Activated CD4-positive, alpha-beta T cell treated with anti-CD3 and anti-CD28 coated beads, Interleukin-2, amount 10 ng/mL, durations not matched to agents 7 days and 5 days (primary cell): ENCODE measurements at regions not wholly inside any gene's neighbourhood (a gene's known extent, or its start where the extent isn't known, plus 50 kb on each side); places are given as distances from the start of the nearest gene placed in this dataset.
"Not testable (repeated sequence)": the region's sequence is repeated elsewhere in the genome, so short reads cannot be mapped to it uniquely, and the experiment has no call there.

Source experiments
- CTCF ChIA-PET: fragments of 350-600 bp; sonication (Branson Sonifier 250); formaldehyde crosslinking; loops from one replicate; lab custom pipeline; 2021; ENCODE audit warnings: antibody characterized with exemption; lab: Charles Lee
- POLR2A ChIA-PET: fragments of 350-600 bp; sonication (Branson Sonifier 250); formaldehyde crosslinking; loops from one replicate; lab custom pipeline; 2021; ENCODE audit warnings: antibody characterized with exemption; lab: Charles Lee
- DNase-seq: peaks from one replicate; pipeline ENCODE4 v3.0.0-alpha.2; 2020
- H3K27ac Mint-ChIP-seq: one replicate; pipeline ENCODE4 v1.8.0; 2021; ENCODE audit warnings: mild to moderate bottlenecking, moderate library complexity, mixed read lengths
- H3K27me3 Mint-ChIP-seq: one replicate; pipeline ENCODE4 v1.8.0; 2021; ENCODE audit warnings: mixed read lengths
- H3K36me3 Mint-ChIP-seq: one replicate; pipeline ENCODE4 v1.8.0; 2021; ENCODE audit warnings: low read depth, mixed read lengths
- H3K4me1 Mint-ChIP-seq: one replicate; pipeline ENCODE4 v1.8.0; 2021; ENCODE audit warnings: mixed read lengths
- H3K4me3 Mint-ChIP-seq: one replicate; pipeline ENCODE4 v1.8.0; 2021; ENCODE audit warnings: mild to moderate bottlenecking, moderate library complexity, mixed read lengths
- H3K9me3 Mint-ChIP-seq: one replicate; pipeline ENCODE4 v1.8.0; 2021; ENCODE audit warnings: mixed read lengths

DNA sequence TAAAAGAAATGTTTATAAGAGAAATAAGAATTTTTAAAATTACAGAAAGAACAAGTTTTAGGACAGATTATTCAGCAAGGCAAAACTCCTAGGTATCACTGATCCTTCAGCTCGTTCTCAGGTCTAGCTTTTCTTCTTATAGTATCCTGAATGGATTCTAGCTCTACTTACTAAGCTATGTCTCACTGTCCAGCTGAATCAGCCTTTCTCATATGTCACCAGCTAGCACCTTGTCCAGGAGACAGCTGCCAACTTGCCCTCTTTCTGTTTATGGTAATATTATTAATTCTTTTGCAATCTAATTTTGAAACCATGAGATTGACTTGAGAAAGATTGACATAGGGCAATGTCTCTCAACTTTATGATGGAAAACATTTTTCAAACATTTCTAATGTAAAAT is 159.9 kb downstream of the LYPLAL1 start:
- ChIA-PET CTCF (no interaction called here), POLR2A (no interaction called here)
- no peaks in the 10 kb centered on the region for H3K36me3 Mint-ChIP-seq

GRCh38 chr1:219331424-219331823 is 157.7 kb downstream of the LYPLAL1 start:
- H3K4me1 Mint-ChIP-seq: no peaks in the 10 kb centered on the region
- ChIA-PET CTCF (no interaction called here), POLR2A (no interaction called here)
- H3K4me3 Mint-ChIP-seq: no peak overlapping the region
- no peaks in the 10 kb centered on the region for H3K36me3 Mint-ChIP-seq
- H3K9me3 Mint-ChIP-seq: peaks cover 14% of the 10 kb centered on the region
- no peak for DNase-seq
- peaks cover 5% of the 10 kb centered on the region for H3K27me3 Mint-ChIP-seq
- H3K27ac Mint-ChIP-seq: no peak overlapping the region

More for the DNA sequence above, 159.9 kb downstream of the LYPLAL1 start:
- H3K27me3 Mint-ChIP-seq: peaks cover 2% of the 10 kb centered on the region
- no peaks in the 10 kb centered on the region for H3K9me3 Mint-ChIP-seq
- H3K27ac Mint-ChIP-seq: no peak overlapping the region
- no peak for DNase-seq
- H3K4me1 Mint-ChIP-seq: no peaks in the 10 kb centered on the region
- no peak overlapping the region for H3K4me3 Mint-ChIP-seq

GRCh38 chr1:219330669-219331068 is 157.0 kb downstream of the LYPLAL1 start:
- Mint-ChIP-seq H3K9me3 (peaks cover 14% of the 10 kb centered on the region), H3K4me1 (no peaks in the 10 kb centered on the region), H3K27ac (no peak overlapping the region), H3K4me3 (no peak overlapping the region), H3K36me3 (no peaks in the 10 kb centered on the region), H3K27me3 (peaks cover 5% of the 10 kb centered on the region)
- POLR2A ChIA-PET: no interaction called here
- CTCF ChIA-PET: no interaction called here
- DNase-seq: no peak

DNA sequence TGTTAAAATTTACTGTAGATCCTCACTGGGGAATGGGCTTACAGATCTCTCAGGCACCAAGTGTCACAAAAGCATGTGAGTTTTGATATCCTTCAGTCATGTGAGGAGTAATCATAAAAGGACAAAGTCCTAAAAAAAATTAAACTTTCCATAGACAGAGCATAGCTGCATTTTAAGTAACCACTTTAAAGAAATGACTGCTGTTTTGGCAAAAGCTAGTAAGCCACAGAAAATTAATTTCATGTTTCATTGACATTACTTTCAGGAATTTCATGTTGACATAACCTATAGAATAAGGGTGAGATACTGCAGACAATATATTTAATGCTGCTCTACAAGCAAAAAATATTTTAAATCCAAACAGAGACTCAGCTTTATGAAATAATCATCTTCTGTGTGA is 156.3 kb downstream of the LYPLAL1 start:
- no peak for DNase-seq
- H3K36me3 Mint-ChIP-seq: no peaks in the 10 kb centered on the region
- CTCF ChIA-PET: no interaction called here
- H3K4me1 Mint-ChIP-seq: no peaks in the 10 kb centered on the region
- H3K27ac Mint-ChIP-seq: no peak overlapping the region
- no peak overlapping the region for H3K4me3 Mint-ChIP-seq
- H3K27me3 Mint-ChIP-seq: peaks cover 5% of the 10 kb centered on the region
- POLR2A ChIA-PET: no interaction called here
- peaks cover 14% of the 10 kb centered on the region for H3K9me3 Mint-ChIP-seq

- no peak for DNase-seq
- Mint-ChIP-seq H3K27ac (no peak overlapping the region), H3K4me1 (no peaks in the 10 kb centered on the region), H3K36me3 (no peaks in the 10 kb centered on the region), H3K27me3 (peaks cover 5% of the 10 kb centered on the region), H3K9me3 (peaks cover 14% of the 10 kb centered on the region), H3K4me3 (no peak overlapping the region)
- ChIA-PET POLR2A (no interaction called here), CTCF (no interaction called here)
These were observed 155.9 kb downstream of the LYPLAL1 start for GRCh38 chr1:219329578-219329977.

GRCh38 chr1:219326843-219327242 is 153.2 kb downstream of the LYPLAL1 start:
- Mint-ChIP-seq H3K4me3 (no peak overlapping the region), H3K36me3 (no peaks in the 10 kb centered on the region), H3K27ac (no peak overlapping the region), H3K27me3 (peaks cover 9% of the 10 kb centered on the region), H3K4me1 (no peaks in the 10 kb centered on the region), H3K9me3 (peaks cover 14% of the 10 kb centered on the region)
- ChIA-PET CTCF (no interaction called here), POLR2A (no interaction called here)
- no peak for DNase-seq

DNA sequence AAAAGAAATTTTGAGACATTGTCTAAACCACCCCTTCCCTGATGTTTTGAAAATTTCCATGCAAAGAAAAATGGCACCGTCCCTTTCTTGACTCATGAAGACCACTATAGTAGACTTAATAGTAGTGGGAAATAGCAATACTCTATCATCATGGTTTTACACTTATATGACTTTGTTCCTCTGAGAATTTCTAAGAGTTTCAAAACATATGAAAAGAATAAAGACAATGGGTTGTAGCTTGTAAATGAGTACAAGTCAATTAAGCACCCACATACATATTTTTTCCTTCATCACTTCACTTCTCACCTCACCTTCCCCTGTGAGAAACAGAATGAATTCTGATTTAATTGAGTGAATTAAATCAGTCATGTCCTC is 151.7 kb downstream of the LYPLAL1 start:
- Mint-ChIP-seq H3K27me3 (peaks cover 6% of the 10 kb centered on the region), H3K36me3 (no peaks in the 10 kb centered on the region), H3K9me3 (peaks cover 14% of the 10 kb centered on the region), H3K4me1 (no peaks in the 10 kb centered on the region), H3K4me3 (no peak overlapping the region), H3K27ac (no peak overlapping the region)
- DNase-seq: no peak
- ChIA-PET CTCF (no interaction called here), POLR2A (no interaction called here)

- POLR2A ChIA-PET: no interaction called here
- H3K9me3 Mint-ChIP-seq: peaks cover 14% of the 10 kb centered on the region
- H3K4me3 Mint-ChIP-seq: no peak overlapping the region
- DNase-seq: no peak
- H3K4me1 Mint-ChIP-seq: no peaks in the 10 kb centered on the region
- H3K27ac Mint-ChIP-seq: no peak overlapping the region
- H3K27me3 Mint-ChIP-seq: peaks cover 6% of the 10 kb centered on the region
- no peaks in the 10 kb centered on the region for H3K36me3 Mint-ChIP-seq
- CTCF ChIA-PET: no interaction called here
These were observed 151.1 kb downstream of the LYPLAL1 start for GRCh38 chr1:219324629-219325367.

DNA sequence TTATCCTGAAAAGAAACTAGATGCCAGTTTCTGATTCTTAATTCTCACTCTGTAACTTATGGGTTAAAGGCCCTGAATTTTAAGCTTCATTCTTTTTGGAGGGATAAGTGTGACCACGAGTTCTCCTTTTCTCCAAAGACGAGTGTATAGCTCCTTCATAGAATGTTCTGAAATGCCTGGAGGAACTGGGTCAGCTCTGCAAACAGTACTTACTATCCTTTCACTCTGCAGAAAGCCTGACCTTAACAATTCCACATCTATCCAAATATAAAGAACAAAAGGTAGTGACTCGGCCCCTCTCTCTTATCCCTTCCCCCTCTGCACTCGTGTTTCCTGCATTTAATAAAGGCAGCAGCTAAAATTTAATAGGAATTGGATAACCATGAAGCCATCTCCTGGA is 150.5 kb downstream of the LYPLAL1 start:
- no peaks in the 10 kb centered on the region for H3K36me3 Mint-ChIP-seq
- CTCF ChIA-PET: no interaction called here
- H3K4me3 Mint-ChIP-seq: no peak overlapping the region
- DNase-seq: no peak
- H3K4me1 Mint-ChIP-seq: no peaks in the 10 kb centered on the region
- POLR2A ChIA-PET: no interaction called here
- peaks cover 14% of the 10 kb centered on the region for H3K9me3 Mint-ChIP-seq
- H3K27ac Mint-ChIP-seq: no peak overlapping the region
- H3K27me3 Mint-ChIP-seq: peaks cover 6% of the 10 kb centered on the region

- CTCF ChIA-PET: no interaction called here
- DNase-seq: no peak
- Mint-ChIP-seq H3K27ac (no peak overlapping the region), H3K36me3 (no peaks in the 10 kb centered on the region), H3K4me3 (no peak overlapping the region), H3K27me3 (peaks cover 6% of the 10 kb centered on the region), H3K9me3 (peaks cover 13% of the 10 kb centered on the region), H3K4me1 (no peaks in the 10 kb centered on the region)
- POLR2A ChIA-PET: no interaction called here
These were observed 149.7 kb downstream of the LYPLAL1 start for GRCh38 chr1:219323426-219323825.

DNA sequence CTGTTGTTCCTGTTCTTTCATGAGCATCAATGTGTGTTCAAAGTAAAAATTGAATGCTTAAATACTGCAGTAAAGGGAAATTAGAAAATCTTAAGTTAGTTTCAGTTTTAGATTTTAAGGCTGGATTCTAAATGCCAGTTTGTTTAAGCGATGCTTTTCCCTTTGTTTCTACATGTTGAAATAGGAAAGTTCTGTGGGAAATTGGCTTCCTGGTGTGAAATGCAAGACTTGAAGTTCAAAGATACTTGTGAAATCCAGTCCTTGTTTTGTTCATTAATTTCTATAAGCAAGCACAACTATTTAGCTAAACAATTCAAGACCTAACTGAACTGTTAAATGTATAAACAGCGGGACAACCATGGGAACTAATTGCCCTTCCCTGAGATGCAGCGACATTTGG is 149.1 kb downstream of the LYPLAL1 start:
- ChIA-PET POLR2A (no interaction called here), CTCF (no interaction called here)
- H3K36me3 Mint-ChIP-seq: no peaks in the 10 kb centered on the region
- H3K4me1 Mint-ChIP-seq: no peaks in the 10 kb centered on the region
- H3K27ac Mint-ChIP-seq: no peak overlapping the region
- no peak overlapping the region for H3K4me3 Mint-ChIP-seq
- no peak for DNase-seq
- peaks cover 6% of the 10 kb centered on the region for H3K27me3 Mint-ChIP-seq
- peaks cover 9% of the 10 kb centered on the region for H3K9me3 Mint-ChIP-seq

DNA sequence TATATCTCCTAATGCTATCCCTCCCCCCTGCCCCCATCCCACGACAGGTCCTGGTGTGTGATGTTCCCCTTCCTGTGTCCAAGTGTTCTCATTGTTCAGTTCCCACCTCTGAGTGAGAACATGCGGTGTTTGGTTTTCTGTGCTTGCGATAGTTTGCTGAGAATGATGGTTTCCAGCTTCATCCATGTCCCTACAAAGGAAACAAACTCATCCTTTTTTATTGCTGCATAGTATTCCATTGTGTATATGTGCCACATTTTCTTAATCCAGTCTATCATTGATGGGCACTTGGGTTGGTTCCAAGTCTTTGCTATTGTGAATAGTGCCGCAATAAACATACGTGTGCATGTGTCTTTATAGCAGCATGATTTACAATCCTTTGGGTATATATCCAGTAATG is 146.9 kb downstream of the LYPLAL1 start:
- CTCF ChIA-PET: not testable (repeated sequence)

GRCh38 chr1:219318826-219319225 is 145.1 kb downstream of the LYPLAL1 start:
- CTCF ChIA-PET: no interaction called here
- POLR2A ChIA-PET: no interaction called here
- H3K9me3 Mint-ChIP-seq: peaks cover 5% of the 10 kb centered on the region
- H3K4me3 Mint-ChIP-seq: no peak overlapping the region
- no peaks in the 10 kb centered on the region for H3K36me3 Mint-ChIP-seq
- no peak overlapping the region for H3K27ac Mint-ChIP-seq
- no peaks in the 10 kb centered on the region for H3K4me1 Mint-ChIP-seq
- DNase-seq: no peak
- H3K27me3 Mint-ChIP-seq: no peaks in the 10 kb centered on the region

More for the DNA sequence above, 146.9 kb downstream of the LYPLAL1 start:
- H3K9me3 Mint-ChIP-seq, H3K27me3 Mint-ChIP-seq, H3K27ac Mint-ChIP-seq, H3K36me3 Mint-ChIP-seq, H3K4me3 Mint-ChIP-seq, POLR2A ChIA-PET, DNase-seq, H3K4me1 Mint-ChIP-seq: not testable (repeated sequence)

DNA sequence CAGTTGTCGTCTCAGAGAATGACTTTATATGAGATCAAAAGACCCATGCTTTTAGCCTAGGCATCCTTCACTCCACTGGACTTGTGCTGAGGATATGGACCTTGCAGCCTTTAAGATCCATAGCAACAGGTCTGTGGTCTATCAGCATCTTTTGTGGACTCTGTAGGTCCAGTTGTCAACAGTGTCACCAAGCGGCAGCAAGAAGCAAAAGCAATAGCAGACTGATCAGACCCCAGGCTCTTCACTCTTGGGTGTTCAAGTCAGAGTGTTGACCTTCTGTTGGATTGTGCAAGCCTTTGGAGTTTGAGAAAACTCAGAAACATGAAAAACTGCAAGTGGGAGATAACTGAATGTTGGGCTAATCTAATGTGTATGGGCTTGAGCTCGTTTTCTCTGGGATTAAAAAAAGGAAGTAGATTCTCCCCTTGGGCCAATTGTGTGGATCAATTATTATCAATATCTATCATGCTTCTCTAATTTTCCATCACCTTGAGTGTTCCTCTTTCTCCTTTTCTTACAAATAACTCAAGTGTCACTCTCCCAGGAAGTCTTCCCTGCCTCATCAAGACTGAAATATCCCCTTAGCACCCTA is 144.2 kb downstream of the LYPLAL1 start:
- ChIA-PET POLR2A (no interaction called here), CTCF (no interaction called here)
- DNase-seq: no peak
- Mint-ChIP-seq H3K36me3 (no peaks in the 10 kb centered on the region), H3K9me3 (peaks cover 5% of the 10 kb centered on the region), H3K27me3 (no peaks in the 10 kb centered on the region), H3K27ac (no peak overlapping the region), H3K4me3 (no peak overlapping the region), H3K4me1 (no peaks in the 10 kb centered on the region)
